GM12872 (cell line): ENCODE measurements at regions not wholly inside any gene's neighbourhood (a gene's known extent, or its start where the extent isn't known, plus 50 kb on each side); places are given as distances from the start of the nearest gene placed in this dataset.

Experiments used
- CTCF ChIP-seq: IDR thresholded peaks from 3 replicates; pipeline ENCODE4 v1.5.1; 2011; ENCODE audit warnings: low read depth, mild to moderate bottlenecking, low read length, moderate library complexity; ENCODE audit not compliant: insufficient read depth

GRCh38 chr13:99436686-99437416 is 64.4 kb upstream of the TM9SF2 start:
- TF ChIP-seq CTCF = peak; percentile 97

GRCh38 chr13:99439048-99439447 is 62.2 kb upstream of the TM9SF2 start:
- TF ChIP-seq CTCF = no peak

- TF ChIP-seq CTCF = no peak
Observed at GRCh38 chr13:99439850-99440604, 61.2 kb upstream of the TM9SF2 start.

GRCh38 chr13:99442273-99442895 is 58.9 kb upstream of the TM9SF2 start:
- TF ChIP-seq CTCF = peak; percentile 81

- TF ChIP-seq CTCF = 0 out of 3 replicates have a peak, but pooled peaks have one; percentile 8
Observed at GRCh38 chr13:99446242-99446641, 55.0 kb upstream of the TM9SF2 start.

- no peak for TF ChIP-seq CTCF
Observed at GRCh38 chr13:99448546-99448945, 52.7 kb upstream of the TM9SF2 start.

GRCh38 chr13:99450416-99450815 is 50.9 kb upstream of the TM9SF2 start:
- no peak for TF ChIP-seq CTCF
